Prostate gland (tissue), 2 donors: ENCODE measurements at regions not wholly inside any gene's neighbourhood (a gene's known extent, or its start where the extent isn't known, plus 50 kb on each side); places are given as distances from the start of the nearest gene placed in this dataset.

Source experiments
- POLR2A ChIP-seq: fragments of 450-650 bp; IDR thresholded peaks from one replicate; pipeline ENCODE4 v1.6.1; 2016; ENCODE audit warnings: antibody characterized with exemption, mild to moderate bottlenecking
- POLR2AphosphoS5 ChIP-seq: sonication (generic); formaldehyde crosslinking; IDR thresholded peaks from one replicate; pipeline ENCODE4 v1.6.1; 2017; ENCODE audit warnings: antibody characterized with exemption
- TF ChIP-seq, protein P1 (sequence below), 4 experiments: fragments of 200-600 bp in 2 of 4; fragments of 450-650 bp in 2 of 4; sonication (generic) in 2 of 4; IDR thresholded peaks; 1 replicate in 3 of 4; 2 replicates in 1 of 4; pipeline ENCODE4 v1.5.1; 2016 to 2019; ENCODE audit warnings: antibody characterized with exemption in 4 of 4, mild to moderate bottlenecking in 2 of 4, moderate library complexity in 2 of 4

GRCh38 chr4:84260495-84260894, 238.6 kb downstream of the NKX6-1 start:
- TF ChIP-seq, protein P1, sequence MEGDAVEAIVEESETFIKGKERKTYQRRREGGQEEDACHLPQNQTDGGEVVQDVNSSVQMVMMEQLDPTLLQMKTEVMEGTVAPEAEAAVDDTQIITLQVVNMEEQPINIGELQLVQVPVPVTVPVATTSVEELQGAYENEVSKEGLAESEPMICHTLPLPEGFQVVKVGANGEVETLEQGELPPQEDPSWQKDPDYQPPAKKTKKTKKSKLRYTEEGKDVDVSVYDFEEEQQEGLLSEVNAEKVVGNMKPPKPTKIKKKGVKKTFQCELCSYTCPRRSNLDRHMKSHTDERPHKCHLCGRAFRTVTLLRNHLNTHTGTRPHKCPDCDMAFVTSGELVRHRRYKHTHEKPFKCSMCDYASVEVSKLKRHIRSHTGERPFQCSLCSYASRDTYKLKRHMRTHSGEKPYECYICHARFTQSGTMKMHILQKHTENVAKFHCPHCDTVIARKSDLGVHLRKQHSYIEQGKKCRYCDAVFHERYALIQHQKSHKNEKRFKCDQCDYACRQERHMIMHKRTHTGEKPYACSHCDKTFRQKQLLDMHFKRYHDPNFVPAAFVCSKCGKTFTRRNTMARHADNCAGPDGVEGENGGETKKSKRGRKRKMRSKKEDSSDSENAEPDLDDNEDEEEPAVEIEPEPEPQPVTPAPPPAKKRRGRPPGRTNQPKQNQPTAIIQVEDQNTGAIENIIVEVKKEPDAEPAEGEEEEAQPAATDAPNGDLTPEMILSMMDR (IDR thresholded peaks at IDR 0.05) = no peak
- TF ChIP-seq POLR2A (no peak), POLR2AphosphoS5 (no peak)
